ENCODE measurements at regions not wholly inside any gene's neighbourhood (a gene's known extent, or its start where the extent isn't known, plus 50 kb on each side); places are given as distances from the start of the nearest gene placed in this dataset.
"Not testable (repeated sequence)": the region's sequence is repeated elsewhere in the genome, so short reads cannot be mapped to it uniquely, and the experiment has no call there.

- Histone ChIP-seq H3K9me3 (ENCODE audit: insufficient read depth, low read length) (no peaks in the 10 kb centered on the region), H3K9ac (ENCODE audit: insufficient read length, low read depth) (no peak overlapping the region), H3K4me3 (ENCODE audit: insufficient read length, low read depth) (no peak overlapping the region), H3K27me3 (ENCODE audit: insufficient read depth, insufficient read length) (no peaks in the 10 kb centered on the region), H3K36me3 (ENCODE audit: insufficient read depth, insufficient read length, low read length) (no peaks in the 10 kb centered on the region), H3K4me1 (ENCODE audit: insufficient read depth, insufficient read length) (no peaks in the 10 kb centered on the region)
- TF ChIP-seq SUZ12 (IDR thresholded peaks at IDR 0.05; ENCODE audit: extremely low read depth, insufficient read depth, insufficient read length), result no peak
- no peak for TF ChIP-seq ZNF274 (IDR thresholded peaks at IDR 0.05; ENCODE audit: low read depth, low read length)
- no peak for DNase-seq (ENCODE audit: low read depth, low spot score)
These were observed 77.1 kb downstream of the IFI44 start for GRCh38 chr1:78726686-78727085.

DNA sequence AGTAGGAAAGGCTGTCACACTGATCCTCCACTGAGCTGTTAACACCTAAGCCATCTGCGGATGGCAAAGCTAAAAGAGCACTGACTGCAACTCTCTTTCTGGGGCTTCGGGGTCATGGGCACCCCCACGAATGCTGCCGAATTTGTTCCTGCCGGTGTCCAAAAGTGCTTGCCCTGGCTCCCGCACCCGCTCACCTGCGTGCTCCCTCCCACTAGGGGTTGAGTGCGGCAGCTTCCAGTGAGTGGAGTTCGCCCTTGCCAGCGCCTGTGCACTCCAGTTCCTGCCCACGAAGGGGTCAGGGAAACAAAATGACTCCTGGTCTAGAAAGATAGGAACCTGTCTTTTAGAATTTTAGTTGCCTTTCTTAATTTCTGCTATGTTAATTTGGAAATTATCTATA lies 78.7 kb downstream of the IFI44 start:
- no peaks in the 10 kb centered on the region for H3K9me3 ChIP-seq (ENCODE audit: insufficient read depth, low read length)
- TF ChIP-seq ZNF274 (IDR thresholded peaks at IDR 0.05; ENCODE audit: low read depth, low read length), result no peak
- no peak for TF ChIP-seq SUZ12 (IDR thresholded peaks at IDR 0.05; ENCODE audit: extremely low read depth, insufficient read depth, insufficient read length)
- TF ChIP-seq YY1 (IDR thresholded peaks at IDR 0.05; ENCODE audit: insufficient read depth, insufficient read length), result no peak
- no peak overlapping the region for H3K4me3 ChIP-seq (ENCODE audit: insufficient read length, low read depth)
- DNase-seq (ENCODE audit: low read depth, low spot score), result no peak
- no peaks in the 10 kb centered on the region for H3K4me1 ChIP-seq (ENCODE audit: insufficient read depth, insufficient read length)
- H3K9ac ChIP-seq (ENCODE audit: insufficient read length, low read depth), result no peak overlapping the region
- no peaks in the 10 kb centered on the region for H3K36me3 ChIP-seq (ENCODE audit: insufficient read depth, insufficient read length, low read length)
- H3K27me3 ChIP-seq (ENCODE audit: insufficient read depth, insufficient read length), result no peaks in the 10 kb centered on the region

DNA sequence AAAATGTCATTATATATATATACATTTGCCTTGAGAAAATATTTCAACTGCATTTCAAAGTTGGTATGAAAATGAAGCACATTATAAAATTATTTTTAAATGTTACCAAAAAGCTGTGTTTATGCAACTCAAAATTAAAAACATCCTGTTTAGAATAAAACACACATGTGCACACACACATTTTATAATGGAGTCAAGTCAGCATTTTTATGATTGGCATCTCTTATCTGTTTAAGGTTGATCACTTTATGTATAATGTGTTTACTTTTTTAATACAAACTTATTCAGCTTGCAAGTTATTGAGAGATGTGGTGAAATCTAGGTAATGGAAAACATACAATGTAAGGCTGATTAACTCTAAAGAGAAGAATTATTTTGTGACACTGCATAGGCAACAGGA lies 80.4 kb downstream of the IFI44 start:
- H3K4me3 ChIP-seq (ENCODE audit: insufficient read length, low read depth), result no peak overlapping the region
- H3K9ac ChIP-seq (ENCODE audit: insufficient read length, low read depth), result no peak overlapping the region
- no peaks in the 10 kb centered on the region for H3K36me3 ChIP-seq (ENCODE audit: insufficient read depth, insufficient read length, low read length)
- no peaks in the 10 kb centered on the region for H3K4me1 ChIP-seq (ENCODE audit: insufficient read depth, insufficient read length)
- no peaks in the 10 kb centered on the region for H3K9me3 ChIP-seq (ENCODE audit: insufficient read depth, low read length)
- no peaks in the 10 kb centered on the region for H3K27me3 ChIP-seq (ENCODE audit: insufficient read depth, insufficient read length)
- no peak for DNase-seq (ENCODE audit: low read depth, low spot score)
- TF ChIP-seq SUZ12 (IDR thresholded peaks at IDR 0.05; ENCODE audit: extremely low read depth, insufficient read depth, insufficient read length), result no peak
- no peak for TF ChIP-seq ZNF274 (IDR thresholded peaks at IDR 0.05; ENCODE audit: low read depth, low read length)
- no peak for TF ChIP-seq YY1 (IDR thresholded peaks at IDR 0.05; ENCODE audit: insufficient read depth, insufficient read length)

DNA sequence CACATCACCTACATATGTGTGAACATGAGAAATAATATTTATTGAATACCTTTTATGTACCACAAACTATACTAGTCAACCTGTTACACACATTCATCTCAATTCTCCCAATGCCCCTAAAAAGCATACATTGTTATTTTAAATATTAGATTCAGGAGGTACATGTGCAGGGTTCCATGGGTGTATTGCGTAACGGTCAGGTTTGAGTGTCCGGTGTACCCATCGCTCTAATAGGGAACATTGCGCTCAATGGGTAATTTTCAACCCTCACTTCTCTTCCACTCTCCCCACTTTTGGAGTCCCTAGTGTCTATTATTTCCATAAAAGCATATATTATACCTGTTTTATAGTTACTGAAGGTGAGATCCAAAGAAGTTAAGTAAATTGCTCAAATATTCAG lies 82.0 kb downstream of the IFI44 start:
- Histone ChIP-seq H3K27me3 (ENCODE audit: insufficient read depth, insufficient read length) (no peaks in the 10 kb centered on the region), H3K9me3 (ENCODE audit: insufficient read depth, low read length) (no peaks in the 10 kb centered on the region), H3K36me3 (ENCODE audit: insufficient read depth, insufficient read length, low read length) (no peaks in the 10 kb centered on the region), H3K9ac (ENCODE audit: insufficient read length, low read depth) (no peak overlapping the region), H3K4me3 (ENCODE audit: insufficient read length, low read depth) (no peak overlapping the region), H3K4me1 (ENCODE audit: insufficient read depth, insufficient read length) (no peaks in the 10 kb centered on the region)
- DNase-seq (ENCODE audit: low read depth, low spot score), result no peak
- TF ChIP-seq SUZ12 (IDR thresholded peaks at IDR 0.05; ENCODE audit: extremely low read depth, insufficient read depth, insufficient read length) (no peak), YY1 (IDR thresholded peaks at IDR 0.05; ENCODE audit: insufficient read depth, insufficient read length) (no peak), ZNF274 (IDR thresholded peaks at IDR 0.05; ENCODE audit: low read depth, low read length) (no peak)

GRCh38 chr1:78737241-78737640 lies 87.6 kb downstream of the IFI44 start:
- no peak for TF ChIP-seq YY1 (IDR thresholded peaks at IDR 0.05; ENCODE audit: insufficient read depth, insufficient read length)
- TF ChIP-seq SUZ12 (IDR thresholded peaks at IDR 0.05; ENCODE audit: extremely low read depth, insufficient read depth, insufficient read length), result no peak
- no peak for TF ChIP-seq ZNF274 (IDR thresholded peaks at IDR 0.05; ENCODE audit: low read depth, low read length)
- Histone ChIP-seq H3K27me3 (ENCODE audit: insufficient read depth, insufficient read length) (no peaks in the 10 kb centered on the region), H3K9ac (ENCODE audit: insufficient read length, low read depth) (no peak overlapping the region), H3K36me3 (ENCODE audit: insufficient read depth, insufficient read length, low read length) (no peaks in the 10 kb centered on the region), H3K4me1 (ENCODE audit: insufficient read depth, insufficient read length) (no peaks in the 10 kb centered on the region), H3K4me3 (ENCODE audit: insufficient read length, low read depth) (no peak overlapping the region), H3K9me3 (ENCODE audit: insufficient read depth, low read length) (peaks cover 18% of the 10 kb centered on the region; the same call in 1 of the 2 replicates)
- DNase-seq (ENCODE audit: low read depth, low spot score), result no peak

- no peaks in the 10 kb centered on the region for H3K36me3 ChIP-seq (ENCODE audit: insufficient read depth, insufficient read length, low read length)
- H3K9me3 ChIP-seq (ENCODE audit: insufficient read depth, low read length), result peaks cover 8% of the 10 kb centered on the region; the same call in 1 of the 2 replicates
- DNase-seq (ENCODE audit: low read depth, low spot score), result no peak
- no peaks in the 10 kb centered on the region for H3K4me1 ChIP-seq (ENCODE audit: insufficient read depth, insufficient read length)
- H3K9ac ChIP-seq (ENCODE audit: insufficient read length, low read depth), result no peak overlapping the region
- H3K27me3 ChIP-seq (ENCODE audit: insufficient read depth, insufficient read length), result no peaks in the 10 kb centered on the region
- TF ChIP-seq SUZ12 (IDR thresholded peaks at IDR 0.05; ENCODE audit: extremely low read depth, insufficient read depth, insufficient read length), result no peak
- no peak for TF ChIP-seq ZNF274 (IDR thresholded peaks at IDR 0.05; ENCODE audit: low read depth, low read length)
- no peak for TF ChIP-seq YY1 (IDR thresholded peaks at IDR 0.05; ENCODE audit: insufficient read depth, insufficient read length)
- H3K4me3 ChIP-seq (ENCODE audit: insufficient read length, low read depth), result no peak overlapping the region
These were observed 94.0 kb downstream of the IFI44 start for GRCh38 chr1:78743626-78744025.

DNA sequence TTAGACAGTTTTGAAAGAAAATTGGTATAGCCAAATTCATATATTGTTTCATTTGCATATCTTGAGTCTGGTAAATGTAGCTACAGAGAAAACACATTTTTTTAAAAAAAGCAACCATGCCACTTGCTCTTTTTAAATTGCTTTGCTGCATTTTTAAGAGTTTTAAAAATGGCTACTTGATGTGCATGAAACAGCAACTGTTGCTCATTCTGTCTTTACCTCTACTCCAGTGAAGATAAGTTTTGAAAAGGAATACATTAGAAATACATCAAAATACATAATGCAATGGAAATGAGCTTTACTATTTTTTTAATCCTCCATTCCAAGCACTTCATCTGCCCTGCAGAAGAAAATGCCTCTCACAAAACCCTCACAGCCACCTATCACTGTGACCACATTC lies 95.5 kb downstream of the IFI44 start:
- no peak overlapping the region for H3K4me3 ChIP-seq (ENCODE audit: insufficient read length, low read depth)
- no peaks in the 10 kb centered on the region for H3K9me3 ChIP-seq (ENCODE audit: insufficient read depth, low read length)
- no peak for DNase-seq (ENCODE audit: low read depth, low spot score)
- no peak overlapping the region for H3K9ac ChIP-seq (ENCODE audit: insufficient read length, low read depth)
- no peak for TF ChIP-seq ZNF274 (IDR thresholded peaks at IDR 0.05; ENCODE audit: low read depth, low read length)
- TF ChIP-seq SUZ12 (IDR thresholded peaks at IDR 0.05; ENCODE audit: extremely low read depth, insufficient read depth, insufficient read length), result no peak
- TF ChIP-seq YY1 (IDR thresholded peaks at IDR 0.05; ENCODE audit: insufficient read depth, insufficient read length), result no peak
- H3K36me3 ChIP-seq (ENCODE audit: insufficient read depth, insufficient read length, low read length), result no peaks in the 10 kb centered on the region
- H3K4me1 ChIP-seq (ENCODE audit: insufficient read depth, insufficient read length), result no peaks in the 10 kb centered on the region
- no peaks in the 10 kb centered on the region for H3K27me3 ChIP-seq (ENCODE audit: insufficient read depth, insufficient read length)

DNA sequence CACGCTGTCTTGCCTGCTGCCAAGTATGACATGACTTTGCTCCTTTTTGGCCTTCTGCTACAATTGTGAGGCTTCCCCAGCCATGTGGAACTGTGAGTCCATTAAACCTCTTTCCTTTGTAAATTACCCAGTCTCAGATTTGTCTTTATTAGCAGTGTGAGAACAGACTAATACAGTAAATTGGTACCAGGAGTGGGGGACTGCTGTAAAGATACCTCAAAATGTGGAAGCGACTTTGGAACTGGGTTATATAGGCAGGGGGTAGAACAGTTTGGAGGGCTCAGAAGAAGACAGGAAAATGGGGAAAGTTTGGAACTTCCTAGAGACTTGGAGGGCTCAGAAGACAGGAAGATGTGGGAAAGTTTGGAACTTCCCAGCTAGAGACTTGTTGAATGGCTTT lies 104.0 kb downstream of the IFI44 start:
- H3K4me1 ChIP-seq (ENCODE audit: insufficient read depth, insufficient read length); H3K9ac ChIP-seq (ENCODE audit: insufficient read length, low read depth); H3K9me3 ChIP-seq (ENCODE audit: insufficient read depth, low read length); H3K36me3 ChIP-seq (ENCODE audit: insufficient read depth, insufficient read length, low read length); H3K27me3 ChIP-seq (ENCODE audit: insufficient read depth, insufficient read length); H3K4me3 ChIP-seq (ENCODE audit: insufficient read length, low read depth); DNase-seq (ENCODE audit: low read depth, low spot score): not testable (repeated sequence)

All from NT2/D1 (cell line).